GM21360 (cell line): ENCODE measurements at regions not wholly inside any gene's neighbourhood (a gene's known extent, or its start where the extent isn't known, plus 50 kb on each side); places are given as distances from the start of the nearest gene placed in this dataset.
"Not testable (repeated sequence)": the region's sequence is repeated elsewhere in the genome, so short reads cannot be mapped to it uniquely, and the experiment has no call there.

Experiments
- ATAC-seq: cut with Tn5 transposase; IDR thresholded peaks from one replicate; pipeline ENCODE4 v1.9.1; 2021; ENCODE audit warnings: mild to moderate bottlenecking, moderate library complexity; ENCODE audit not compliant: unreplicated experiment

- not testable (repeated sequence) for ATAC-seq
Observed at GRCh38 chr14:105911848-105912292, 385.5 kb downstream of the TMEM121 start.

- ATAC-seq, result no peak
Observed at GRCh38 chr14:105912641-105913180, 386.3 kb downstream of the TMEM121 start.

- ATAC-seq, result no peak
Observed at GRCh38 chr14:105913221-105913620, 386.8 kb downstream of the TMEM121 start.

- no peak for ATAC-seq
Observed at GRCh38 chr14:105913861-105914260, 387.5 kb downstream of the TMEM121 start.

GRCh38 chr14:105914281-105914680, 387.9 kb downstream of the TMEM121 start:
- ATAC-seq, result not testable (repeated sequence)

GRCh38 chr14:105914738-105915385, 388.5 kb downstream of the TMEM121 start:
- ATAC-seq, result no peak

GRCh38 chr14:105915546-105915945, 389.2 kb downstream of the TMEM121 start:
- ATAC-seq, result not testable (repeated sequence)

GRCh38 chr14:105917136-105917932, 391.0 kb downstream of the TMEM121 start:
- ATAC-seq, result not testable (repeated sequence)

- no peak for ATAC-seq
Observed at GRCh38 chr14:105917933-105918436, 391.6 kb downstream of the TMEM121 start.

GRCh38 chr14:105918496-105919262, 392.3 kb downstream of the TMEM121 start:
- ATAC-seq, result no peak

GRCh38 chr14:105919458-105920150, 393.2 kb downstream of the TMEM121 start:
- no peak for ATAC-seq

GRCh38 chr14:105920151-105920700, 393.8 kb downstream of the TMEM121 start:
- ATAC-seq, result not testable (repeated sequence)

GRCh38 chr14:105920803-105921755, 394.7 kb downstream of the TMEM121 start:
- not testable (repeated sequence) for ATAC-seq

GRCh38 chr14:105921781-105922180, 395.4 kb downstream of the TMEM121 start:
- not testable (repeated sequence) for ATAC-seq

GRCh38 chr14:105923520-105924191, 397.3 kb downstream of the TMEM121 start:
- not testable (repeated sequence) for ATAC-seq

- no peak for ATAC-seq
Observed at GRCh38 chr14:105924951-105925591, 398.7 kb downstream of the TMEM121 start.

GRCh38 chr14:105925615-105926372, 399.4 kb downstream of the TMEM121 start:
- ATAC-seq, result no peak
